ENCODE measurements at regions not wholly inside any gene's neighbourhood (a gene's known extent, or its start where the extent isn't known, plus 50 kb on each side); places are given as distances from the start of the nearest gene placed in this dataset.

DNA sequence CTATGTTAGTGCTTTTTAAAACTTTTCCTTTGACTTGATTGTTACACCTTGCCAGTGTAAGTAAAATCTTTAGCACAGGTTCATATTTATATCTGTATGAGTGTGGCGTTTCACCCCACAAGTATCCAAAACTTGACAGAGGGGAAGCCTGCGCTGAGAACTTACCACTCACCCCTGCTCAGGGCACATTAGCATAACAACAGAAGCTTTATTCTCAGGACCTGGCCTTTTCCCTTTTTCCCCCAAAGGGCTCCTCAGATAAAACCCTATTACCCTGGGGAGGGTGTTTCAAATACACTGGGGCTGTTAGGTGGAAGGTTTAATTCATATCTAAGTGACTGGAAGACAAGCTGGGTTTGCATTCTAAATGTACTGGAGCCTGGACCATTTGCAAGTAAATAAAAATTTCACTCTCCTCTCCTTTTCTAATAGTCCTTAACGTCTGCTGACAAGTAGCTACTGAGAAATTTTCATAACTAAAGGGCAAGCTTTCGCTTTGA is 276.6 kb downstream of the RNF152 start:
- FAIRE-seq: no peak

DNA sequence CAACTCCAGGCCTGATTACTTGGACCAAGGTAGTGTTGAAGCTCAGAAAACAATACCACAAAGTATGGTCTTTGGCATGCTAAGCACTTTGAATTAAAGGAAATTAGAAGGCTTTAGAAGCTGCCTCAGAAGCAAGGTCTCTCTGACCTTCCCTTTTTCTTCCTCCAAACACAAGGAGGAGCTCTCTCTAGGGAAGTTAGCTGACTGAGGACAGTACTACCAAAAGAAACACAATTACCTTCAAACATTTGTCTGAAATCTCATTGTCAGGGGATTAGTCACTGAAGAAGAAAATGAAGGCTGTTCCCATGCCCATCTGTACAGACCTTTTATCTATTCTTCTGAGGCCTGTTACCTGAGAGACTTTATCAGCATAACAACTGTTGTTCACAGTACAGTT is 279.3 kb downstream of the CDH20 start:
- FAIRE-seq: no peak

DNA sequence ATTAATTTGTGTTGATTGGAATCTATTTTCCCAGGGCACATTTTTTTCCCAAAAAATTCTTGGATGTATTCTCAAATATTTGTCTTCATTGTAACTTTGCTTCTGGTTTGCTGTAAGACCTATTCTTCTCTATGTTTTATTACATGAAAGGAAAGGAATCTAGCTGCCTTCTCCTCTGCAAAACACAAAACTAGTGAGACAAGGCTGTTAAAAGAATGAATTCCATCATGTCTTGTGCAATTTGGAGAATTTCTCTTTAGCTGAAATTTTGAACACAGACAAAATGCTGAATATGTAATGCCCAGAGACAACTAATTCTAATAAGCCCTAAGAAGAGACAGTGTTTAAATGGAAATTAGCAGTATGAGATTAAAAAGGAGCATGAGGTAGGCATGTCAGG is 275.9 kb downstream of the CDH20 start:
- no peak for FAIRE-seq

DNA sequence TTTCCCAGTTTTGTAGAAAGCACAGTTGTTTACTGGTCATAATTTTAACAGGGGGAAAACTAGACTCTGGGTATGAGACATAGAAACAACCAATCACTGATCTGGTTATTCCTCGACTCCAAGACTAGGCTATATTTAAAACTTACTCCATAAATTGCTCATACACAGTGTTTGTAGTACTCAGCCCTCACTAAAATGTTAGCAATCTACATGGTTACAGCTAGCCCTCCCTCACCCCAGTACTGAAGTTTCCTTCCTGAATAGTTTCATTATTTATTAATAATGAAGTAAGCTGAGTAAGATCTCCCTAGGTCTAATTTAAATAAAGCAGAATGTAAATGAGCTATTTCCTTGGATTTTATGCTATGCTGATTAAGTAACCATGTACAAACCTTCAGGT is 275.1 kb downstream of the CDH20 start:
- FAIRE-seq: no peak

DNA sequence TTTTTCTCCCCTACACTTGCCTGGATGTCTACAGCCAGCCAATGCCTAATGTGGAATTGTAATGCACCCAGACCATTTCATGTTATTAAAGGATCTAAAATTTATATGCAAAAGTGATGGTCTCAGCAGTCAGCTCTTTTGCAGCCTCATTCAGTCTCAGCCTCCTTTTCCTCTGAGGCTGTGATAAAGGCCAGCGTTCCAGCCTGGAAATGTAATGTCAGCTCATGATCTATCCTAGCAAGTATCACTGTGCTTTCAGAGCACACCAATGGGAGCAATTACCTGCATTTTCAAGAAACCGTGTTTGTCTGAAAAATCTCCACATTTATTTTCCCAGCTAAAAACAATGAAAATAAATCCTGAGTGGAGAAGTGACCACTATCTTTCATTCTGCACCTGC is 274.6 kb downstream of the CDH20 start:
- no peak for FAIRE-seq

DNA sequence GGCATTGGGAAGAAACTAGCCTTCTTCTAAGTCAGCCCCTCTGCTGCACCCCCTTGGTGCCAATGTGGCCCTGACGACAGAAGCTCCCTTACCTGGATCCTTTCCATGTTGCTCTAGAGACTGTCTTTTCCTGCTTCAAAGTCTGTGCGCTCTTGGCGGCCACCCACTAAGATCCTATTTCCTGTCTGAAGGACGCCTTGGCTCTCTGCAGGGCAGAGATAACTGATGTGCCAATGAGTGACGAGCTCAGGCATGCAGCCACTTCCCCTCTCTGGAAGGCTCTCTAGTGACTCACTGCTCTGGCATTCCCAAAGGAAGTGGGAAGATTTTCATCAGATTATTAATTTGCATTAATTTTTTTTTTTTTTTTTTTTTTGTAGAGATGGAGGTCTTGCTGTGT is 273.5 kb downstream of the CDH20 start:
- no peak for FAIRE-seq

DNA sequence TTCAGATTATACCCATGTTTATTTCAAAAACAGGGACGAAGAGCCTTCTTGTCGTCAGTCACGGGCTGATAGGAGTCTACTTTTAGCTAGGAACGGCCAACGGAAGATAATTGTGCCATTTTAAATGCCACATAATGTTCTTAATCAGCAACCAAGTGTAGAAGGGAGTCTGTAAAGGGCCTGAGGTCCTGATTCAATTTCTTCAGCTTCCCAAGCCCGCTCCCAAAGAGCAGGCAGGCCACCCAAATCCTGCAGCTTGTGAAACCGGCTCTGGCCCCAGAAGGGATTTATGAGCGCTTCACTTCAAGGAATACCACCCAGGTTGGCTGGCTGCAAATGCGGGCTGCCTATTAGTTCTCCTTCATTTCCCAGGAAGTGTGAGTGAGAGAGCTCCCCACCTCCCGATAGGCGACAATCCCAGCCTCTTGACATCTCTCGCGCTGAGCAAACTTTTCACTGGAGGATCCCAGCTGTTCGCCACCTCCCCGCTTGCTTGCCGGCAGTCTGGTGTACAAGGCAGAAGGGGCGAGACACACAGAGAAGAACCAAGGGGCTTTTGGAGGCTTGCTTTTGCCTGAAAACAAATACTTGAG is 272.9 kb downstream of the CDH20 start:
- no peak for FAIRE-seq

DNA sequence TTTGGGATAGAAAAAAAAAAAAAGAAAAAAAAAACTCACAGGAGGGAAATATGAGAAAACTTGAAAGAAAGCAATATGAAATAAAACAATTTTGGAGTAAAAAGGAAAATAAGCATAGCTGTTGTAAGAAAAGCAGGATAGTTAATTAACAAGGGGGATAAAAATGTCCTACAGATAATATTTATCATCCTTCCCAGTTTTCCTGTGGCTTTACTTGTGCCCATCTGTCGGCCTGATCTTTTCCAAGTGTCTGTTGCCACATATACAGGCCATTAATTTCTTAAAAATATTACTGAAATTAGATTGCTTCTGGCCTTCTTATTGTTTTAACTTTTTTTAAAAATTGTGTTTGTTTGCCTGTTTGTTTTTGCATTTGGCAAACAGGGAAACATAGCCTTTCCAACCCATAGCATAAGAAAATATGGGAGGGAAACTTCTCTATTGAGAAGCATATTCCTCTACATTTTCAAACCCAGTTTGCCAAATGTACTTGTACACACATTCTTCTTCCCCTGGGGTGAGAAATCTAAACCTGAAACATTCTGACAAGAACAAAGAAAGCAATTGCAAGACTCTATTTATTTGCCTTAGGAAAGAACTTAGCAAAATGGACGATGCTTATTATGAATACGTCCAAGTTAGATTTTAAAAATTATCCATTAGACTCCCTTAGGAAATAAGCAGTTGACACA is 272.3 kb downstream of the CDH20 start:
- no peak for FAIRE-seq
